DOHH2 (cell line): ENCODE measurements at regions not wholly inside any gene's neighbourhood (a gene's known extent, or its start where the extent isn't known, plus 50 kb on each side); places are given as distances from the start of the nearest gene placed in this dataset.

Experiments used
- H3F3A ChIP-seq: fragments of 200-600 bp; sonication (generic), shearing (Covaris generic); 2 replicates; pipeline ENCODE4 v1.6.0; 2016; ENCODE audit warnings: antibody characterized with exemption, mild to moderate bottlenecking; ENCODE audit not compliant: control insufficient read depth, insufficient read depth
- H3K27ac ChIP-seq: fragments of 200-600 bp; sonication (generic); 2 replicates; pipeline ENCODE4 v1.5.1; 2014; ENCODE audit warnings: low read depth, mild to moderate bottlenecking, low read length, moderate library complexity
- H3K27me3 ChIP-seq: fragments of 200-600 bp; sonication (generic); 2 replicates; pipeline ENCODE4 v1.6.1; 2014; ENCODE audit warnings: mild to moderate bottlenecking, low read length, mixed read lengths; ENCODE audit not compliant: control insufficient read depth
- H3K36me3 ChIP-seq: fragments of 200-600 bp; sonication (generic); 2 replicates; pipeline ENCODE4 v1.6.1; 2014; ENCODE audit warnings: mild to moderate bottlenecking, low read length, moderate library complexity, mixed read lengths; ENCODE audit not compliant: control insufficient read depth
- H3K4me1 ChIP-seq: fragments of 200-600 bp; sonication (generic); 2 replicates; pipeline ENCODE4 v1.6.1; 2014; ENCODE audit warnings: mild to moderate bottlenecking, low read length, mixed read lengths; ENCODE audit not compliant: control insufficient read depth
- H3K4me2 ChIP-seq: fragments of 200-600 bp; sonication (generic); 2 replicates; pipeline ENCODE4 v1.6.0; 2014; ENCODE audit warnings: mild to moderate bottlenecking, low read length, moderate library complexity
- H3K4me3 ChIP-seq: fragments of 200-600 bp; sonication (generic); 2 replicates; pipeline ENCODE4 v1.5.1; 2014; ENCODE audit warnings: mild to moderate bottlenecking, low read length, mixed read lengths
- H3K79me2 ChIP-seq: fragments of 200-600 bp; sonication (generic); 2 replicates; pipeline ENCODE4 v1.6.1; 2014; ENCODE audit warnings: mild to moderate bottlenecking, low read length, mixed read lengths; ENCODE audit not compliant: control insufficient read depth
- H3K9me2 ChIP-seq: fragments of 200-600 bp; sonication (generic); replicated peaks from 2 replicates; pipeline ENCODE4 v1.6.1; 2014; ENCODE audit warnings: mild to moderate bottlenecking, low read length, mixed read lengths; ENCODE audit not compliant: control insufficient read depth
- H3K9me3 ChIP-seq: fragments of 200-600 bp; sonication (generic); 2 replicates; pipeline ENCODE4 v1.6.1; 2014; ENCODE audit warnings: antibody characterized with exemption, low read length, mixed read lengths; ENCODE audit not compliant: control insufficient read depth, insufficient read depth
- H4K20me1 ChIP-seq: fragments of 200-600 bp; sonication (generic); 2 replicates; pipeline ENCODE4 v1.6.0; 2014; ENCODE audit warnings: low read depth, mild to moderate bottlenecking, antibody characterized with exemption, low read length, moderate library complexity; ENCODE audit not compliant: control insufficient read depth, insufficient read depth
- CTCF ChIP-seq: fragments of 200-600 bp; sonication (generic); IDR thresholded peaks from one replicate; pipeline ENCODE4 v1.5.1; 2014; ENCODE audit warnings: antibody characterized with exemption, mild to moderate bottlenecking, low read depth, low read length; ENCODE audit not compliant: poor library complexity, severe bottlenecking
- EZH2phosphoT487 ChIP-seq: fragments of 200-600 bp; sonication (generic); IDR thresholded peaks from 2 replicates; pipeline ENCODE4 v1.6.1; 2017; ENCODE audit warnings: borderline replicate concordance, mild to moderate bottlenecking, antibody characterized with exemption, low read length, moderate library complexity, mixed read lengths

DNA sequence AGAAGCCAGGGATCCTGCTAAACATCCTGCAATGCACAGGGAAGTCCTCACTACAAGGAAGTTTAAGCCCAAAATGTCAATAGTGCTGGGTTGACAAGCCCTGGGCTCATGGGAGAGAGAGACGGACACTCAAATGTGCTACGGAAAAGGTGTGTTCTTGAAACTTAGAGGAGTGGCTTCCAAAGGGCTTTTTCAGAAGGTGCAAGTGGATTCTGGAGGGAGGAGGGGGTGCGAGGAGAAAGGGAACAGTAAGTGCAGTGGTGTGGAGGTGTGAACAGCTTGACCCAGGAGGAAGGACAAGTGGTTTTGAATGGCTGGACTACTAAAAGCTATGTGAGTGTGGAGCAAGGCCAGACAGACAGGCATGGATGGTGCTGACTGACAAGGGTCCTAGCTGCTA is 50.4 kb upstream of the CECR2 start:
- Histone ChIP-seq H3K79me2 (no peaks in the 10 kb centered on the region), H3K27ac (no peak overlapping the region), H3K4me1 (peaks cover 14% of the 10 kb centered on the region), H3K4me2 (no peak overlapping the region), H3K9me3 (no peaks in the 10 kb centered on the region), H3K4me3 (no peak overlapping the region), H3F3A (no peaks in the 10 kb centered on the region), H3K27me3 (no peaks in the 10 kb centered on the region), H3K9me2 (no peaks in the 10 kb centered on the region), H4K20me1 (no peaks in the 10 kb centered on the region), H3K36me3 (no peaks in the 10 kb centered on the region)
- TF ChIP-seq CTCF (no peak), EZH2phosphoT487 (no peak)

GRCh38 chr22:17315310-17315709 is 54.0 kb upstream of the CECR2 start:
- H3K9me2 ChIP-seq, result no peaks in the 10 kb centered on the region
- no peak overlapping the region for H3K4me3 ChIP-seq
- no peaks in the 10 kb centered on the region for H3K79me2 ChIP-seq
- H3K27ac ChIP-seq, result no peak overlapping the region
- H4K20me1 ChIP-seq, result no peaks in the 10 kb centered on the region
- no peak for TF ChIP-seq EZH2phosphoT487
- TF ChIP-seq CTCF, result no peak
- no peaks in the 10 kb centered on the region for H3K27me3 ChIP-seq
- H3K9me3 ChIP-seq, result no peaks in the 10 kb centered on the region
- no peaks in the 10 kb centered on the region for H3F3A ChIP-seq
- H3K4me1 ChIP-seq, result peaks cover 14% of the 10 kb centered on the region
- no peaks in the 10 kb centered on the region for H3K36me3 ChIP-seq
- no peak overlapping the region for H3K4me2 ChIP-seq

DNA sequence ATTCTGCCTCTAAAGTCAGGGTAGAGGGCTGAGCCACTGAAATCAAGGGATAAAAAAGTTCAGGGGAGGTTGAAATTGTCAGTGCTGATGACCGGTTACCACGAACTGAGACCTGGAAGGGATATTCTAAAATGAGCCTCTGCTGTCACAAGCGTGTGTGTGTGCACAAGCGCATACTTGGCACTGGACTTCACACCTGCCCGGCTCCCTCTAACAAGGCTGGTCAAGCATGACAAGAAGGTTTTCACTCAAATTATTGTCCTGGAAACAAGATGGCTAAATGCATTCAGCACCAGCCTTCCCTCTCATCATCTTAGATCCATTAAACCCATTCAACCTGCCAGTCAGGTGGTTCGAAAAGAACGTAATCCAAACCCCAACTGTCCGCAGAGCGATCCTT is 54.8 kb upstream of the CECR2 start:
- TF ChIP-seq CTCF (no peak), EZH2phosphoT487 (no peak)
- H3K4me1 ChIP-seq, result peaks cover 14% of the 10 kb centered on the region
- no peak overlapping the region for H3K27ac ChIP-seq
- H3K4me2 ChIP-seq, result no peak overlapping the region
- no peak overlapping the region for H3K4me3 ChIP-seq
- H3K36me3 ChIP-seq, result no peaks in the 10 kb centered on the region
- H3K79me2 ChIP-seq, result no peaks in the 10 kb centered on the region
- H4K20me1 ChIP-seq, result no peaks in the 10 kb centered on the region
- no peaks in the 10 kb centered on the region for H3F3A ChIP-seq
- no peaks in the 10 kb centered on the region for H3K9me3 ChIP-seq
- H3K9me2 ChIP-seq, result no peaks in the 10 kb centered on the region
- no peaks in the 10 kb centered on the region for H3K27me3 ChIP-seq

GRCh38 chr22:17313626-17314025 is 55.6 kb upstream of the CECR2 start:
- Histone ChIP-seq H3K9me2 (no peaks in the 10 kb centered on the region), H3K4me1 (peaks cover 14% of the 10 kb centered on the region), H3F3A (no peaks in the 10 kb centered on the region), H3K79me2 (no peaks in the 10 kb centered on the region), H4K20me1 (no peaks in the 10 kb centered on the region), H3K36me3 (no peaks in the 10 kb centered on the region), H3K9me3 (no peaks in the 10 kb centered on the region), H3K4me2 (no peak overlapping the region), H3K27ac (no peak overlapping the region), H3K27me3 (no peaks in the 10 kb centered on the region), H3K4me3 (no peak overlapping the region)
- TF ChIP-seq EZH2phosphoT487, result no peak
- no peak for TF ChIP-seq CTCF
